ENCODE measurements at regions not wholly inside any gene's neighbourhood (a gene's known extent, or its start where the extent isn't known, plus 50 kb on each side); places are given as distances from the start of the nearest gene placed in this dataset.
A peak's percentile ranks its signal among the peaks of the same experiment; 100 is the strongest.

DNA sequence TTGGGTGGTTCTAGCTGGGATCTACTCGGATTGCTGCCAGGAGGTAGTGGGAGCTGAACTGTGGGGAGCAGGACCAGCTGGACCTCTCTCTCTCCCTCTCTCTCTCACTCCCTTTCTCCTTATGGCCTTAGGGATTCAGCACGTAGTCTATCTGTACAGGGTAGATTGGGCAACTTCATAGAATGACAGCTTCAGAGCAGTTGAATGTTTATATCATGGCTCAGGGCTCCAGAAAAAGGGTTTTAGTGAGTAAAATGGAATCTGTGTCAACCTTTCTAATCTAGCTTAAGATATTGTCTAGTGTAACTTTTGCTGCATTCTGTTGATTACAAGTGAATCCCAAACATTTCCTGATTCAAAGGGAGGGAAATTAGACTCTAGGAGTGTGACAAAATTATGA lies 127.7 kb upstream of the PDGFD start:
- CTCF ChIA-PET: no interaction called here

DNA sequence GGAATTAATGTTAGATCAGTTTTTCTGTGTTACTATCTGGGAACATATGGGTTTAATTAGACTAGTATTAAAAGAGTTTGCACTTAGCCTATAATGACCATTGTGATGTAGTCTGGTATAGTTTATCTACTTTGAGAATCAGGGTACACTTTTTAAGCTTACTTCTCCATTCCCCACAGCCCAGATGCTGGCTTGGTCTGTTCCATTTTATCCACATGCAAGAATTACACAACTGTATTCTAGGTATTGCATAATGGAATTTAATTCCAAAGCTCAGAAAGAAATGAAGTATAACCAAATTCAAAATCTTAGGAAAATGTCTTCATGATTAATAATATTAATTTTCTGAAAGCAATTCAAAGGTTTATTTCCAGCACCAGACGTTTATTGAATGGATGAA lies 122.2 kb upstream of the PDGFD start:
- ChIA-PET CTCF (no interaction called here), POLR2A (ENCODE audit: low non-redundant PET) (no interaction called here)
- H3K27ac ChIP-seq: no peak overlapping the region
- DNase-seq (ENCODE audit: low spot score): no peak
- TF ChIP-seq, protein P1, sequence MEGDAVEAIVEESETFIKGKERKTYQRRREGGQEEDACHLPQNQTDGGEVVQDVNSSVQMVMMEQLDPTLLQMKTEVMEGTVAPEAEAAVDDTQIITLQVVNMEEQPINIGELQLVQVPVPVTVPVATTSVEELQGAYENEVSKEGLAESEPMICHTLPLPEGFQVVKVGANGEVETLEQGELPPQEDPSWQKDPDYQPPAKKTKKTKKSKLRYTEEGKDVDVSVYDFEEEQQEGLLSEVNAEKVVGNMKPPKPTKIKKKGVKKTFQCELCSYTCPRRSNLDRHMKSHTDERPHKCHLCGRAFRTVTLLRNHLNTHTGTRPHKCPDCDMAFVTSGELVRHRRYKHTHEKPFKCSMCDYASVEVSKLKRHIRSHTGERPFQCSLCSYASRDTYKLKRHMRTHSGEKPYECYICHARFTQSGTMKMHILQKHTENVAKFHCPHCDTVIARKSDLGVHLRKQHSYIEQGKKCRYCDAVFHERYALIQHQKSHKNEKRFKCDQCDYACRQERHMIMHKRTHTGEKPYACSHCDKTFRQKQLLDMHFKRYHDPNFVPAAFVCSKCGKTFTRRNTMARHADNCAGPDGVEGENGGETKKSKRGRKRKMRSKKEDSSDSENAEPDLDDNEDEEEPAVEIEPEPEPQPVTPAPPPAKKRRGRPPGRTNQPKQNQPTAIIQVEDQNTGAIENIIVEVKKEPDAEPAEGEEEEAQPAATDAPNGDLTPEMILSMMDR (conservative IDR thresholded peaks at IDR 0.05; ENCODE audit: low read depth): no peak

More for the DNA sequence above, 127.7 kb upstream of the PDGFD start:
- no peak for DNase-seq (ENCODE audit: low spot score)
- POLR2A ChIA-PET (ENCODE audit: low non-redundant PET): no interaction called here
- TF ChIP-seq, protein P1 (conservative IDR thresholded peaks at IDR 0.05; ENCODE audit: low read depth): no peak
- no peak overlapping the region for H3K27ac ChIP-seq

DNA sequence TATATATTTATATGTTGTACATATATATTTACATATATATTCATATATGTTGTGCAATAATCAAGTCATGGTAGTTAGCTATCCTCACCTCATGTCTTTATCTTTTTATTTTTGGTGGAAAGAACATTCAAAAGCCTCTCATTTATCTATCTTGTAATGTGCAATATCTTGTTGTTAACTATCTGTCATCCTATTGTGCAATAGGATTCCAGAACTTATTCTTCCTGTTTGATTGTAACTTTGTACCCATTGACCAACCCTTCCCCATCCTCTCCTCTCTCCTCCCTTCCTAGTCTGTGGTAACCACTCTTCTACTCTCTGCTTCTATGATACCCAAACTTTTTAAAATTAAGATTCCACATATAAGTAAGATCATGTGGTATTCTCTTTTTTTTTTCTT lies 115.6 kb upstream of the PDGFD start:
- H3K27ac ChIP-seq: no peak overlapping the region
- DNase-seq (ENCODE audit: low spot score): no peak
- POLR2A ChIA-PET (ENCODE audit: low non-redundant PET): no interaction called here
- TF ChIP-seq, protein P1 (conservative IDR thresholded peaks at IDR 0.05; ENCODE audit: low read depth): no peak
- CTCF ChIA-PET: no interaction called here

DNA sequence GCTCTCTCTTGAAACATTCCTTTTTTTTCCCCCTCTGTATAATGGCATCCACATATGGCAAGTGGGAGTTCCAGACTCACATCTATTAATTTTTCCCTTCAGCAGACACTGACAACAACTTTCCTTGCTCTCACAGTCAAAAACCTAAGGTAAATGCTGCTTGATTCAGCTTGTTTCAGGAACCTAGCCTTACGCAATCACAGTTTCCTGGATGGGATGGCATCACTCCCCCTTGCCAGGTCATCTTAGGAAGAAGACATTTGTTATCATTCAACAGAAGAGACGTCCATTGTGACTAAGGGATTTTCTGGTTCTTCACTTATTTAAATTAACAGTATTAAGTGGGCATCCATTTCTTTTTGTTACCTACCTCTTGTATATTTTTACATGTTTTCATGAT lies 112.0 kb upstream of the PDGFD start:
- peak; percentile 14 for DNase-seq (ENCODE audit: low spot score)
- TF ChIP-seq, protein P1 (conservative IDR thresholded peaks at IDR 0.05; ENCODE audit: low read depth): no peak
- H3K27ac ChIP-seq: no peak overlapping the region
- CTCF ChIA-PET: interaction anchor here (0.6 kb wide), 1 partner anchor 1144 kb away, joined by 3 read pairs; no protein-coding TSS in a partner anchor
- POLR2A ChIA-PET (ENCODE audit: low non-redundant PET): no interaction called here

DNA sequence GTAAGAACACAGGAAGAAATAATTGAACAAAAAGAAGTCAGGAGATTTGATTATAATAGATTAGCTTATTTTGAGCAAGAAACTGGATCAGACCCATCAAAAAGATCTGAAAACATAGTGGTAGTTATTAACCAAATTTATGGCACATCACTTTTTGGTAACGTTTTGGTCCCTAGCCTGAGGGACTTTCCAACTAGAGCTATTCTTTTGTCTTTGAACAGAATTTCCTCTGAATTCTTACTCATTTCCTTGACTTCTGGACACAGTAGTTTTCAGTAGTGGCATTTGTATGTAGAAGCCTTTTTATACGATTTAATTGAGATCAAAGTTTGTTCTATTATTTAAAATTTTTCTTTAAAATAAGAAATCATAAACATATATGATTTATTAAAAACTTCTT lies 96.5 kb upstream of the PDGFD start:
- no peak for DNase-seq (ENCODE audit: low spot score)
- no peak overlapping the region for H3K27ac ChIP-seq
- TF ChIP-seq, protein P1 (conservative IDR thresholded peaks at IDR 0.05; ENCODE audit: low read depth): no peak
- CTCF ChIA-PET: no interaction called here
- POLR2A ChIA-PET (ENCODE audit: low non-redundant PET): no interaction called here

DNA sequence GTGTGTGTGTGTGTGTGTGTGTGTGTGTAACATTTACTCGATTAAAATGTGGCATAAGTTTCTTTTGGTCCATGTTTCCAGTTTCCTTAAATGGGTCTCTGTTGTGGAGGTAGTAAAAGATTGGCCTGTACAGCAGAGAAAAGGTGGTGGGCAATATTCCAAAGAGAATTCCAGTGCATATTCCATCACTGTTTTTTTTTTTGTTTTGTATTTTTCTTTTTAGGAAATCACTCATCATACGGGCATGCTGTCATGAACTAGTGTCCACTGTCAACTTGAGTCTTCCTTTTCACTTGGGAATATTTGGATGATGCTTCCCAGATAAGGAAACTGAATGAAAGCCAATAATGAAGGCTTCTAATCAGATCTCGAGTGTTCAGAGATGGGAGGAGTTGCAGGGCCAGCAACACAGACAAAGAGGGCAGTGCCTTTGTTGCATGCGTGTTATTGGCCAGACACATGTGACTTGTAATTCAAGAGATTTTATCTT lies 95.2 kb upstream of the PDGFD start:
- CTCF ChIA-PET: no interaction called here
- TF ChIP-seq, protein P1 (conservative IDR thresholded peaks at IDR 0.05; ENCODE audit: low read depth): no peak

DNA sequence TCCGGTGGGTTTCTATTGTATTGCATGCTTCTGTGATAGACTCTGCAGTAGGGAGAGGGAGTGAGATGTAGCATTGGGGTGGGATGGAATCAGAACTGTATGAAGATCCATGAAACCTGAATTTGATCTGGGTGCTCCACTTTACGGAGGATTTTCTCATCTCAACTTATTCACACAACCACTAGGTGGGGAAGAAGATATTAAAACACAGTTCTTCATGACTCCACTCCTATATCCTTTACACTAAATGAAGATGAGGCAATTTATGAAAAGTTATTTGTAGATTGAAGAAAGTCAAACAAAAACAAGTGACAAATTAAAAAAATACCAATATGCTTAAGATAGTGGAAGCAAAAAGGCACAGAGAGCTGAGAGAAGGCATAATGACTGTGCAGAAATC lies 92.6 kb upstream of the PDGFD start:
- H3K27ac ChIP-seq: no peak overlapping the region
- TF ChIP-seq, protein P1 (conservative IDR thresholded peaks at IDR 0.05; ENCODE audit: low read depth): no peak
- peak; percentile 4 for DNase-seq (ENCODE audit: low spot score)
- ChIA-PET POLR2A (ENCODE audit: low non-redundant PET) (no interaction called here), CTCF (interaction anchor here (0.6 kb wide), 1 partner anchor 1450 kb away, joined by 3 read pairs; no protein-coding TSS in a partner anchor)

More for the DNA sequence above, 95.2 kb upstream of the PDGFD start:
- POLR2A ChIA-PET (ENCODE audit: low non-redundant PET): no interaction called here
- H3K27ac ChIP-seq: no peak overlapping the region
- no peak for DNase-seq (ENCODE audit: low spot score)
